ENCODE measurements at regions not wholly inside any gene's neighbourhood (a gene's known extent, or its start where the extent isn't known, plus 50 kb on each side); places are given as distances from the start of the nearest gene placed in this dataset.
"Not testable (repeated sequence)": the region's sequence is repeated elsewhere in the genome, so short reads cannot be mapped to it uniquely, and the experiment has no call there.

DNA sequence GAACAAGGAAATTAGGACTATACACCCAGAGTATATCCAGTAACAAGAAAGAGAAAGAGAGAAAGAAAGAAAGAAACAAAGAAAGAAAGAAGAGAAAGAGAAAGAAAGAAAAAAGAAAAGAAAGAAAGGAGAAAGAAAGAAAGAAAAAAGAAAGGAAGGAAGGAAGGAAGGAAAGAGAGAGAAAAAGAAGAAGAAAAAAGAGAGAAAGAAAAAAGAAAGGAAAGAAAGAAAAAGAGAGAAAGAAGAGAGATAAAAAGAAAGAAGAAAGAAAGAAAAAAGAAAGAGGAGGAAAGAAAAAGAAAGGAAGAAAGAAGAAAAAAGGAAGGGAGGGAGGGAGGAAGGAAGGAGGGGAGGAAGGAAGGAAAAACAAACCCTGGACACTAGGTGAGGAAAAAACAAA is 981.8 kb downstream of the TBC1D32 start:
- no peak for DNase-seq

DNA sequence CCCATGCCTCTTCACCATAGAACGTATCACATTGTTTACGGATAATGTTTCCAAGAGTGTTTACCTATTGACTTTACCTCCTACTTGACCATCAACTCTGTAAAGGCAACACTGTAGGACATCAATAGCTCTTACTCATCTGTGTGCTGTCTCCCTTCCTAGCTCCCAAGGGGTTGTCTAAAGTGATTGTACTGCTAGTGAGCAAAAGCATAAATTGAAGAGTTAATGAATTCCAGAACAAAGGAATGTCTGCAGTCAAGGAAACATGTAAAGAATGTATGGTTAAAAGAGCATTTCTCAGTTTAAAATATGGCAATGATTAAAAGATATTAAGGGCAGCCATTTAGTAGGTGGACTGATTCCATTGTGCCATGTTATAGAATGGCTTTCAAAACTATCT is 985.4 kb downstream of the TBC1D32 start:
- no peak for DNase-seq

GRCh38 chr6:120328521-120328920 is 979.0 kb upstream of the MAN1A1 start:
- DNase-seq, result no peak

DNA sequence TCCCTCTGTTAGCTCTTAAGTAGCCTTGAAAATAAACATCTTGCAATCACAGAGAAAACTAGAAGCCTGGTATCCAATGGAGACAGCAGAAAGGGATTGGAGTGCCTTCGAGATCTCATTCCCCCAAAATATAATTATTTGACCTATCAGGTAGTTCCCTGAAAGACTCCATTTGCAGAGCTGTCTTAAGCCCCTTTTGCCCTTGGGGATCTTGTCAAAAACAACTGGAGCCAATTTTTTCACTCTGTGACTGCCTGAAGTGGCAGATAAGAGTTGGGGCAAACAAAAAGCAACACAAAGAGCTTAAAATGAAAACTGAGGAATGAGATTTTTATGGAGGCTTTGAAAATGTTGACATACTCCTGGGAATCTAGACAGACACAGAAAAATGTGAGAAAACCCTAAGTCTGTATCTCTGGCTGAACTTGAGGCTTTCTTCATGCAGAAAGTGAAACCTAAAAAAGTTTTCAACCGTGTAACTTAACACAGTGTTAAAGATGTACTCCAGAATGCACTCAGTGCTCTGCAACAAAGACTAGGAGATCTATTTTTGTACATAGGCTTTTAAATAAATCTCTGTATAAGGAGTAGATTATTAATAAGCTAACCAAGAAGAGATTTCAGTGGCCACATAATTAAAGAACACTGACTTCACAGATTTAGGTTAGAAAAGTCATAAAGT is 971.1 kb upstream of the MAN1A1 start:
- DNase-seq, result no peak

GRCh38 chr6:120304223-120304622 is 954.7 kb upstream of the MAN1A1 start:
- no peak for DNase-seq

DNA sequence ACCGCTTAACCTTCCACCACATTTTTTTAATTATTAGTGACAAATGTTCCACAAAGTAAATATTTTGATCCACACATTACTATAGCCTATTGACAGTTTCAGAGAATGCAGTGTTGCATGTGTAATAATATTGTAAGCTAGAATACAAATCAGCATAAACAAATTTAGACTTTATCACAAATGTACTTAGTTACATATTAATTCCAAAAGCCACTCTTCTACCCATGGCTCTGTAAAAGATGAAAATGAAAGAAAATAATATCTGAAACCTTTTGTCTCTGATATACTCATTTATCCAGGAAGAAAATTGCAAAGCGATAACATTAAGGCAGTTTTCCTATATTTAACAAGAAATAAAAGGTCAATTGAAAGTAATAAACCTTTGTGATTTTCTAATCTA is 954.0 kb upstream of the MAN1A1 start:
- no peak for DNase-seq

DNA sequence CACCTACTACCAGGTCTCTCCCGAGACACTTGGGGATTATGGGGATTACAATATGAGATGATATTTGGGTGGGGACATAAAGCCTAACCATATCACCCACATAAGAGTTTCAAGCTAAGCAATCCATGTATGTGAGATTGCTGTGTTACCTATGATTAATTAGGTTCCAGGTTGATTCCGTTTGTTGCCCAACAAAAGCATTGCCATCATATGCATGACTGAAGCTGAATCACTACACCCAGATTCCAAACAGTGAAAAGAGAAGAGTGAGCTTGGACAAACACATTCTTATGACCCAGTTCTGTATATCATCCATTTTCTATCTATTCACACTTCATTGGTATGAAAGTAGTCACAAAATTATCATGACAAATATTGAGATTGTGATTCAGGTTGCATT is 952.5 kb upstream of the MAN1A1 start:
- DNase-seq, result no peak

DNA sequence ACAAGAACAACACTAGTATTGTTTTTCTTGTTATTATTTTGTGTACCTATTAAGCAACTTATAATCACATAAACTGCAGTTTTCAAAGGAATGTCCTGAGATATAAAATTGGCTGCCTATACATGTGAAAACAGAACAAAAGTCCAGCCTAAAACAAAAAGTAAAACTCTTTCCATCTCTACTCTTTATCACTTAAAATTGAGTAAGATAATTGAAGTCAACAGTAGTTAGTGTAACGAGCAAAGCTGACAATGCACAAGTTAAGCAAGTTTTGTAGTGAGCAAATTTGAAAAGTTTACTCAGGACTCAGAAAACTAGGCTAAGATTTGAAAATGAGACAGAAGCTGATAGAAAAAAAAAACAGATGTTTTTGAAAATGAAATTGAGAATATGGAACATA is 941.4 kb upstream of the MAN1A1 start:
- DNase-seq, result no peak

DNA sequence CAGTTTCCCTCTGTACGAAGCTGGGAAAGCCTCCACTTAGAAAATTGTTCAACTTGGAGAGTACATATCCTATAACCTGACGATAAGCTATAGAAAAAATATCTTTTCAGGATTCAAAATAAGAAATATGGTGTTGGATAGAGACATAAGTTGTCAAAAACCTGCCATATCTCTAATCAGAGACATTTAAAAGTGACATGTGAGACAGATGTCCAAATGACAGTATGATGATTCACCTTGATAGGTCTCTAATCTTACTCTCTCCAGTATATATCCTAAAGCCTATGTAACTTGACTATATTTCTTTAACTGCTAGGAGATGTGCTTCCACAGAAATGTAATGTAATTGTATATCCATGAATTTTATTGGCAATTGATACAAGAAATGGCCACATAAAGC is 932.4 kb upstream of the MAN1A1 start:
- DNase-seq, result no peak

- DNase-seq, result no peak
These were observed 930.1 kb upstream of the MAN1A1 start for GRCh38 chr6:120279466-120280167.

- no peak for DNase-seq
These were observed 929.3 kb upstream of the MAN1A1 start for GRCh38 chr6:120278689-120279396.

- no peak for DNase-seq
These were observed 925.0 kb upstream of the MAN1A1 start for GRCh38 chr6:120274547-120274946.

DNA sequence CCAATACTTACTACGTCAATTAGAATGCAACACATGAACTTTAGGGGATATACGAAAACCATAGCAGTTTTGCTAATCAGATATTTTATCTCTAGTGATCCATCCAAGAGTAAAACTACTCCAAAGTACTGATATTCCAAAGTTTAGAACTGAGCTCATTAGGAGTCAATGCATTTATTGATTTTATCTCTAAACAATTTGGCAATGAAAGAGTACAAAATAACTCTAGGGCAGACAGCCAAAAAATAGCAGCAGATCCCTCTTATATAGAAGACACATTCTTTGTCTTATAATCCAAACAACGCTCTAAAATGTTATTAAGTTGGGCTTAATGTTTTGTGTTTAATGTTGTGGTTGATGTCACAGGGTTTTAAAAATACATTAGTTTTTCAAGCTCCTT is 923.9 kb upstream of the MAN1A1 start:
- DNase-seq, result no peak

GRCh38 chr6:120272038-120272437 is 922.5 kb upstream of the MAN1A1 start:
- no peak for DNase-seq

DNA sequence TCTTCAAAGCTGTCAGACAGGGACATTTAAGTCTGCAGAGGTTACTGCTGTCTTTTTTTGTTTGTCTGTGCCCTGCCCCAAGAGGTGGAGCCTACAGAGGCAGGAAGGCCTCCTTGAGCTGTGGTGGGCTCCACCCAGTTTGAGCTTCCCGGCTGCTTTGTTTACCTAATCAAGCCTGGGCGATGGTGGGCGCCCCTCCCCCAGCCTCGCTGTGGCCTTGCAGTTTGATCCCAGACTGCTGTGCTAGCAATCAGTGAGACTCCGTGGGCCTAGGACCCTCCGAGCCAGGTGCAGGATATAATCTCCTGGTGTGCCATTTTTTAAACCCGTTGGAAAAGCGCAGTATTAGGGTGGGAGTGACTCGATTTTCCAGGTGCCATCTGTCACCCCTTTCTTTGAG is 918.7 kb upstream of the MAN1A1 start:
- DNase-seq, result not testable (repeated sequence)

GRCh38 chr6:120262354-120262753 is 912.8 kb upstream of the MAN1A1 start:
- DNase-seq, result no peak

DNA sequence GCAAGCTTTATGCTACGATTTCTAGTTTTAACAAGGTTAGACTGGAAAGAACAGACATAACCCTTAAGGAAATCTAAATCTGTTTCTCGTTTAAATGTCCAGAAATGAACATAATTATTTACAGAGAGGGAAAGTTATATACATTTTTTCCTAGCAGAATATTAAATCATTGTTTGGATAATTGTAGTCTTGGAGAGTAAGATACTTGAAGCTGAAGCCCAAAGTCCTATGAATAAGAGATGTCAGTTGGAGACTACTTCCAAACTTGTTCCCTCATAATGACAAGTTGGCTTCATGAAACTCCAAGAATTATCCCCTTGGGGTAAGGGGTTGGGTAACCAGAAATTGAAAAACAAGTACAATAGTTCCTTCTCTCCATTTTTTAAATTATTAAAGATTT is 911.1 kb upstream of the MAN1A1 start:
- no peak for DNase-seq

DNA sequence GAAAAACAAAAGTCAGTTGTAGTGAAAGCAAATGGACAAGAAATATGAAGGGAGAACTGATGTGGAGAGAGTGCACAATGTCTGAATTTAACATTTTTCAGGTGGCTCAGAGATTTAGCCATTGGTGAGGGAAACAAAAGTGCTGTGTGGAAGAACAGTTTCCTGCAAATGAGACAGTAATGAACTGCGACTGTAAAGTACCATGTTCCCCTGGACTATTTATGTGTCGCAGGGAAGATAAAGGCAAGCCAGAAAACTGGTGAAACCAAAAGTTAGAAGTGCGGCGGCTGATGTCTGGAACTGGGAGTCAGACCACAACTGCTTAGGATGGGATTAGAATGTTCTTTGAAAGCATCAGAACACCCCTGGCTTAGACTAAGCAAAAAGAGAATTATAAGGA is 905.1 kb upstream of the MAN1A1 start:
- DNase-seq, result no peak

DNA sequence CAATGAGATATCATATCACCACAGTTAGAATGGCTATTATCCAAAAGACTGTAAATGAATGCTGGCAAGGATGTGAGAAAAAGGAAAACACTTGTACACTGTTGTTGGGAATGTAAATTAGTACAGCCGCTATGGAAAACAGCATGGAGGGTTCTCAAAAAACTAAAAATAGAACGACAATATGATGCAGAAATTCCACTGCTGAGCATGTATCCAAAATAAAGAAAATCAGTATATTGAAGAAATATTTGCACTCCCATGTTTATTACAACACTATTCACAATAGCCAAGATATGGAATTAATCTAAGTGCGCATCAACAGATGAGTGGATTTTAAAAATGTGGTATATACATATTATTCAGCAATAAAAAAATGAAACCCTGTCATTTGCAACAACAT is 898.9 kb upstream of the MAN1A1 start:
- DNase-seq, result no peak

- no peak for DNase-seq
These were observed 887.7 kb upstream of the MAN1A1 start for GRCh38 chr6:120237221-120237620.

DNA sequence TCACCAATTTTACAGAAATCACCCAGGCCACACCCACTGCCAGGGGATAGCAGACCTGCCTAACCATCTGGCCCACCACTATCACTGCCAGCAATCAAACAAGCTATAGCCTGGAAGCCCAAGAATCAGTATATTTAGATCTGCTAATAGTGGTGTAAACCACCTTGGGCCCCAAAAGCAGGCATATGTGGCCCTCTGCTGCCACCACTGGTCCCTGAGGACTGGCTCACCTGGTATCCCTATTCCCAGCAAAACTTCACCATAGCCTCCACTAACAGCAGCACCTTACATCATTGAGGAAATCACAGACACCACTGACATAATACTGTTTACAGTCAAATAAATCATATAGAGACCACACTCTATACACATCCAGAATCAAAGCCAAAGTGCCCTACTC is 880.4 kb upstream of the MAN1A1 start:
- DNase-seq, result no peak

- DNase-seq, result no peak
These were observed 878.7 kb upstream of the MAN1A1 start for GRCh38 chr6:120228297-120228696.

DNA sequence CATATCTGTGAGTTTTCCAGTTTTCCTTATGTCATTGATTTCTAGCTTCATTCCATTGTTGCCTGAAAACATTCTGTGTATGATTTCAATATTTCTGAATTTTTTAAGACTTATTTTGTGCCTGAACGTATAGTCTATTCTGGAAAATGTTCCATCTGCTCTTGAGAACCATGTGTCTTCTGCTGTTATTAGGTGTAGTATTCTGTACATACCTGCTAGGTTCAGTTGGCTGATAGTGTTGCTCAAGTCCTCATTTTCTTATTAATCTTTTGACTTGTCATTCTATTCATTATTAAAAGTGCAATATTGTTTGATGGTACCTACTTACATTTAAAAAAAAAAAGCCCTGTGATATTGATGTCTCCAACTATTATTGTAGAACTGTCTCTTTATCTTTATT is 869.8 kb upstream of the MAN1A1 start:
- no peak for DNase-seq

DNA sequence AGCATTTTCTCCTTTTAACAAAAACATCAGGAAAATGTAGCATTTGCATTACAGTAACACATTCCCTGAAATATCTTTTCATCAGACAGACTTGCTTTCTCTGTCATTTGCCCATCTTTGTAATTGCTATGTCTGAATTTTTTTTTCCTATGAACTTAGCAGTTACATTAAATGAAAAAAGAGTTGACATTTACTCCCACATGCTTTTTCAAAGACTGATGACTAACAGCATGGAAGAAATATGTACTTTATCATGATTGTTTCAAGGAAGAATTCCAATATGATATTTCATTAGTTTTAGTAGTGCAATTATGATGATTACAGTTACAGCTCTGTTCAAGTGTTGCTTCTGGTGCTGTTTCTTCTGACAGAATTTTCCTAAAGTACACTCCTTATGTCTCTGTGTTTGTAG is 864.5 kb upstream of the MAN1A1 start:
- DNase-seq, result no peak

All from occipital lobe (tissue), 1 donor.